ENCODE measurements at regions not wholly inside any gene's neighbourhood (a gene's known extent, or its start where the extent isn't known, plus 50 kb on each side); places are given as distances from the start of the nearest gene placed in this dataset.
"Not testable (repeated sequence)": the region's sequence is repeated elsewhere in the genome, so short reads cannot be mapped to it uniquely, and the experiment has no call there.

DNA sequence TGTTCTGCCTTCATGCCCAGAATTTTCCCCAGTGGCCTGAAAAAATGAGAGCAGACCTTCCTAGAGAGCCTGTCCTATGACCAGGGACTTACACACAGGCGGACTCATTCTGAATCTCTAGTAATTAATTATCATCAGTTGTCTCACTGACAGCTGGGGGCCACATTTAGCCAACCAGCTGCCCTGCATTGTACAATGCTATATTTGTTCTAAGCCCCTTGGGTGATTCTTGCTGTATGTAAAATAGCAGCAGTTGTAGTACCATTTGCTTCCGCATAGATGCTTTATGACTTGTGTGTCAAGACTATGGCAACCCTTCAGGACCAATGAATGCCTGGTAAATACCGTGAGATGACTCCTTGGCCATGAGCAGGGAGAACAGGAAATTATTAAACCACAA, 415.4 kb upstream of the SEMA6A start:
- DNase-seq: peak; percentile 9

DNA sequence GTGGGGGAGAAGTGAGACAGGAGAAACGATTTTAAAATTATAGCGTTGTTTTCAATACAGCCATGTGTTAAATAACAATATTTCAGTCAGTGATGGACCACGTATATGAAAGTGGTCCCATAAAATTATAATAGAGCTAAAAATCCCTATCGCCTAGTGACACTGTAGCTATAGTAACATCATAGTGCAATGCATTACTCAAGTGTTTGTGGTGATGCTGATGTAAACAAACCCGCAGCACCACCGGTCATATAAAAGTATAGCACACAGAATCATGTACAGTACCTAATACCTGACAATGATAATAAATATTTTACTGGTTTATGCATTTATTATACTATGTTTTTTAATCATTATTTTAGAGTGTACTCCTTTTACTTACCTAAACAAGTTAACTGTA, 407.4 kb upstream of the SEMA6A start:
- DNase-seq: no peak

DNA sequence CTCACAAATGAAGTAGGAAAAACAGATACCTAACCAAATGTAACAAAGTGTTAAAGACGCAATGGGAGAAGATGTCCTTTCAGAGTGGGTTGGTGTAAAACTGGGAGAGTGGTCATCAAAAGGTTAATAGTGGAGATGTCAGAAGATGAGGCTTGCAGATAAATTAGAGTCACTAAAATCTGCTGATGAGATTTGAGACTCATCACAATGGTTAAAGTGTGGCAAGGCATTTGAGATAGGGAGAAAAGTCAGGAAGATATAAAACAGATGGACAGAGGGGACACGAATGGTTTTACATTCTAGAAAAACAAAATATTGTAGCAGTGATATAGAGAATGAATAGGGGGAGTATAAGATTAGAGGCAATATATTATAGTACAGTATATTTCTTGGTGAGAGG, 406.0 kb upstream of the SEMA6A start:
- no peak for DNase-seq

DNA sequence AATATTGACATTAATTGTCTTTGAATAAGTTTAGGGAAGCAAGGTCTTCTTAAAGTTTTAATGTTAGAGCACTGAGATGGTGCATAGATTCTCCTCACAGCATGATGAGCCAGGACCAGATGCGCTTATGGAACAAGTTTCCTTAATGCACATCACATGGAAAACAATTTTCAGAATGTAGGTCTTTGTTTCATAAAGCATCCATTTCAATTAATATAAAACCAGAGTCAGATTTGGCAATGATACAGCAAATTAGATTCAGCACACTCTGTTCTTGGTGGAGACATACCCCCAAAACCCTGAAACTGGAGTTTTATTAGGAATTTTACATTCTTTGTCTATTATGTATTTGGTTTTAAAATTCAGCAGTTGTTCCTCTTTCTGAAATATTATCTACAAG, 402.1 kb upstream of the SEMA6A start:
- DNase-seq: no peak

DNA sequence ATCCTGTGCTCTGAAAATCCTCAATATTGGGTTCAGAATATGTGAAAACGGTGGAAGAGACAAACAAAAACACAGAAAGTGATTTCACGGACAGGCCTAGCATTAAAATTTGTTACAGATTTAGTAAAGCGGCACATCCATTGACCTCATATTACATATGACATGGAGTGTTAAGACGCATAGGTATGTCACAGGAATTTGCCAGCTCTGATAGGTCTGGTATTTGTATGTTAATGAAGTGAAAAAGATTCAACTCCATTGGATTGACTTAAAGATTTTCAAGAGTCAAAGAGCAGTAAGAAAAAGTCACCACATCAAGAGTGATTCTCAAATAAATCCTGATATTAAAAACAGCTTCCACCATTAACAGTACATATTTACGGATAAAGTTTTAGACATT, 396.5 kb upstream of the SEMA6A start:
- no peak for DNase-seq

DNA sequence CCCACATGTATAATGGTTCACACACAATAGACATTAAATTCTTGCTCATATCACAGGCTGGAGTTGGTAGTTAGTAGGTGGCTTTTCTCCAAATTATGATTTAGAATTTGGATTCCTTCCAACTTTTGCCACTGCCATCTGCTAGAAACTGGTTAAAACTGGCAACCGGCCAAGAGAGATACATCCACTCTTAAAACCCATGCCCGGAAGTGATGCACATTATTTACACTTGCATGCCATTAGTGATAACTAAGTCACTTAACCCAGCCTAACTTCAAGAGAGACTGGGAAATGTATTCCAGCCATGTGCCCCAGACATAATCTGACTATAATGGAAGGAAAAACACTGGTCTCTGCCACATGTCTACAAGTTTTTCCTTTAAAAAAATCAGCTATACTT, 395.7 kb upstream of the SEMA6A start:
- no peak for DNase-seq

DNA sequence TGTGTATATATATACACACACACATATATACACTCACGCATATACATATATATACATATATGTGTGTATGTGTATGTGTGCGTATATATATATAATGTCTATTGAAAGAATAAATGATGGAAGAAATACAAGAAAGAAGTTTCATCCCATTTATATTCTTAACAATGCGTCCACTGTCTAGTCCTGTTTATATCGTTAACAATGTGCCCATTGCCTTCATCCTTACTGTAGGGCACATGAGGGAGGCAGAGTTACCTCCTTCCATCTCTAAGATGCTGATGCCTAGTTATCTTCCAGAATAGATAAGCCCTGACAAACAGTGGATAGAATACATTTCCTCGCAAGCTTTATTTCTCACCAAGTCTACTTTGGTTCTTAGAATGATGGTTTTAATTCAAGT, 389.8 kb upstream of the SEMA6A start:
- no peak for DNase-seq

DNA sequence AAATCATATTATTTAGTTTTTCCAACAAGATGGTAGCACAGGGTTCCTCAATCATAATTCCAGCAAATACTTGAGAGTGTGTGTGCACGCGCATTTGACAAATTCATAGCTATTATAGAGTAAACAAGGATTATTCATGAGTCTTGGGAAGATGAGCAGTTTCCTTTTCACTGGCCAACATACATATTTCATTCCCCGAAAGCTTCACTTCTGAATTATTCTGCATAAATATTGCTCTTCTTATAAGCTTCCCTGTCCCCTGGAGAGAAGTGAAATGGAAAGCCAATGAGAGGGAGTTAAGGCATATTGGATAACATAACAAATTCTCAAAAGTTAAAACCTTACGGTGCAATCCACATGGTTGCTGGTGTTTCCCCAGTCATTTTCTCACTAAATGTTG, 386.4 kb upstream of the SEMA6A start:
- no peak for DNase-seq

DNA sequence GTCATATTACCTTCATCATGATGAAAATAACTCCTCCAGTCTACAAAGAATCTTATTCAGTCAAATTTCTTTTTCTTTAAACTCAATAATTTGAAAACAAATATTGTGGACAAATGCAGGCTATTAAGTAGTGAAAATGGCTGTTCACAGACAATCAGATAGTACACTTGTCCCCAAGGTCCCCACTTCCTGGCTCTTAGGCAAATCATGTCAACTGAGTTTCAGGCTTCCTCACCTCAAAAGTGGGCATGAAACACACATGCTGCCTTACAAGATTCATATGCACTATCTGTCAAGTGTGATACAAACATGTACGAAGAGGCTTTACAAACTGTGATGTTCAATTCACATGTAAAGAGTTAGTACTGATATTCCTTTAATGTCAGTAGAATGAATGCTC, 385.2 kb upstream of the SEMA6A start:
- DNase-seq: no peak

DNA sequence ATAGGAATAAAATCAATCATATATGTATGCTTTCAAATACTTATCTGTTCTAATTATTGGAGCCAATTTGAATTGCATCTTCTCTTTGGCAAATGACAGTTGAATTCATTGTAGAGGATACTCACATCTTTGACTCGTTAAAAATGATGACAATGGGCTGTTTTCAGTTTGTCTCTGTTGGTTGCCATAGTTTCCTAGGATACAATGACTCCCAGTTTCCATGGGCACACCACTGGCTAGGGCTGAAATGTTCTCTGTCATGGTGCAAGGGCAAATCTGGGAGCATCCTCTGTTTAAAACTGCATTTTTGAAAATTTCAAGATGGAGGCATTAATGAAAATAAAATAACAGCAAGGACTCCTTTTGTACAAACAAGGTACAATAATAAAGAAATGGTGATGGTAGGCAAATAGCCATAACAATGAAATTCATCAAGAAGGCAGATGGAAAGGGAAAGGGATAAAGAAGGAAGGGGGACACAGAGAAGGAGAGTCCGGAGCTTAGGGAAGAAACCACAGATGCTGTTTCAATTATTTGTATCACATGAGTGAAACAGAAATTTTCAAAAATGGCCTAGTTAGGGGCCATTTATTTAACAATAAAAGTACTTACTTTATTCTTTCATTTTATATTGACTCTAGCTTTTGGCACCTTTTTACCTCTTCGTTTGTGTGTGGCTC, 378.8 kb upstream of the SEMA6A start:
- DNase-seq: no peak

DNA sequence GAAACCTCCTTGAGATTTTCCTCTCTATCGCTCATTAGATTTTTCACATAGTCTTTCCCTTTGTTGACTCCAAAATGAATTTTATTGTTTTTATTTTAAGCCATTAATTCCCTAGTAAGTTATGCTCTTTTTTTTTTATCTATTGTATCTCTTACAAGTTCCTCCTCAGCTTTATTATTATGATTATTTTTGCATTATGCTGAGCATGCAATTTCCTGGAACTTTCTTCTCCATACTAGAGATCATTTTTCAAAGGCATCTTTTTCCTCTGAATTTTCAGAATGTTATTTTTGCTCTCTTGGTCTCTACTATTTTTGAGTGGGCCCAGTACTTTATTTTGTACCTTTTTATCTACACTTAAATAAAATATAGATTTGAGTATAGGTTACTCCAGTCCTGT, 376.6 kb upstream of the SEMA6A start:
- DNase-seq: no peak

DNA sequence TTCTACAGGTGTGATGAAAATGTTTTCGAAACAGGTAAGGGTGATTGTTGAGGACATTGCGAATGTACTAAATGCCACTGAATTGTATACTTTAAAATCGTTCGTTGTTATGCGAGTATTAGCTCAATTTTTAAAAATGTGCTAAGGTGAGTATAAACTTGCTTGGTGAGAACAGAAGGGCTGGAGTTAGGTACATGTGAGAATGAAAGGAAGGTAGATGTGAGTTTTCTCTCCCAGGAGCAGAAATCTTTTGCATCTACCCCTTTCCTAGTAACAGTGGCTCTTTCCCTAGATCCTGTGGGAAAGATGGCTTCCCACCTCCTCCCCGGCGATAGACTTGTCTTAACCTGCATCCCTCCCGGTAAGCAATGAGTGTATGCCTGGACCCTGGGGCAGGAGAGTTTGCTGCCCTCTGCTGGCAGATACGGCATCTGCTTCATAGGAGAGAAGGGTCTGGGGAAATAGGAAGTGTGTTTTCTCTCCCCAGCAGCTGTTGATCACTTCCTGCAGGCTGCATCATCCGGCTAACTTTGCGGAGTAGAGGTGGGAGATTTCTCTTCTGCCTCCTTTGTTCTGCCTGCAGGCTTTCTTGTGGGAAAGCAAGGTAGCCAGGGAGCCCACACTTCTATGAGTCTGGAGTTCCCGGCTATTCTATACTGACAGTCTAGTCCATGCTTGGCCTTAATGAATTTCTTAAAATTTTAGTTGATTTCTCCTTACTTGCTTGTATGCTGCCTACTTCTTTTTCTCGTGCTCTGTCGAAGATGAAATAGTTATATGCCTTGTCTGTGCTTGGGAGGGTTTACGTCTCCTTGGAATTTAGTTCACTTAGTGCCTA, 373.3 kb upstream of the SEMA6A start:
- peak; percentile 21 for DNase-seq

DNA sequence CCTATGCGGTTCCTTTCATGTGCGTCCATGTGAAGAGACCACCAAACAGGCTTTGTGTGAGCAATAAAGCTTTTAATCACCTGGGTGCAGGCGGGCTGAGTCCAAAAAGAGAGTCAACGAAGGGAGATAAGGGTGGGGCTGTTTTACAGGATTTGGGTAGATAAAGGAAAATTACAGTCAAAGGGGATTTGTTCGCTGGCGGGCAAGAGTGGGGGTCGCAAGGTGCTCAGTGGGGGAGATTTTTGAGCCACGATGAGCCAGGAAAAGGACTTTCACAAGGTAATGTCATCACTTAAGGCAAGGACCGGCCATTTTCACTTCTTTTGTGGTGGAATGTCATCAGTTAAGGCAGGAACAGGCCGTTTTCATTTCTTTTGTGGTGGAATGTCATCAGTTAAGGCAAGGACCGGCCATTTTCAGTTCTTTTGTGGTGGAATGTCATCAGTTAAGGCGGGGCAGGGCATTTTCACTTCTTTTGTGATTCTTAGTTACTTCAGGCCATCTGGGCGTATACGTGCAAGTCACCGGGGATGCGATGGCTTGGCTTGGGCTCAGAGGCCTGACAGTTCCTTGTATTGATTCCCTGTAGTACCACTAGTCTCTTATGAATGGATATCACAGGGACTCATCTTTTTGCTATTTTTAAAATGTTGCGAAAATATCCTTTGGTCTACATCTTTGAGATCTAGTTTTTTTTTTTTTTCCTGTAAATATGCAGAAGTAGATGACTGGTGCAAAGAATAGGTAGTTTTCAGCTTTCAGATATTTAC, 371.2 kb upstream of the SEMA6A start:
- DNase-seq: not testable (repeated sequence)

DNA sequence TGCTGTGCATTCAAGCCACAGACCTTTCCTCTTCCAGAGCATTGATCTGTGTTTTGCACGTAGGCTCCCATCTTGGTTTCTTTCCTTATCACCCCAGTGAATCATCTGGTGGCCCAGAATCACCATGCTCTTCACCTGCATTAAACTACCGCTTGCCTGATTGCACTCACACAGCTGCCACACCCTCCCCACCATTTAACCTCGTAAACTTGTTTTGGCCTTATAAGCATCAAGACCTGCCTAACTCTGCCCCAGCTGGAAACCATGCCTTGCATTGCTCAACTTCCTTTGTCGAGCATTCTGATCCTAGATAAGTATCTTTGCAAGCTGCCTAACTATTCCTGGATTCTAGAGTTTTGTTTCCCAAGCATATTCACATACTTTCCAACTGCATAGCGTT, 369.6 kb upstream of the SEMA6A start:
- DNase-seq: no peak

DNA sequence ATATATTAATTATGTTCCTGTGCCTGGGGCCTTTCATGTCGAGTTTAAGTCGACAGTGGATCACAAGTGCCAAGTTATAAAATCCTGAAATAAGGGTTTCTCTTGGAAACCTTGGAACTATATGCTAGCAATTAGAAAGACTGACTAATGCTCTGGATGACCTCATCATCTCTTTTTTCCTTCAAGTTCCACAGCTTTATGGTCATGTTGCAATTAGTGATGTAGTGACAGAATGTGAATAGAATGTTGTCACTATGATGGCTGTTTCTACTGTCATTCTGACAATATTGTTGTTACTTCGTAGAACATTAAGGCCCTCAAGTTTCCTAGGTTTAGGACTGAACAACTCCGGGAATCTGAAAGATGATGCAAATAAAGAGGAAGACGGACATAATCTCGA, 368.0 kb upstream of the SEMA6A start:
- no peak for DNase-seq

DNA sequence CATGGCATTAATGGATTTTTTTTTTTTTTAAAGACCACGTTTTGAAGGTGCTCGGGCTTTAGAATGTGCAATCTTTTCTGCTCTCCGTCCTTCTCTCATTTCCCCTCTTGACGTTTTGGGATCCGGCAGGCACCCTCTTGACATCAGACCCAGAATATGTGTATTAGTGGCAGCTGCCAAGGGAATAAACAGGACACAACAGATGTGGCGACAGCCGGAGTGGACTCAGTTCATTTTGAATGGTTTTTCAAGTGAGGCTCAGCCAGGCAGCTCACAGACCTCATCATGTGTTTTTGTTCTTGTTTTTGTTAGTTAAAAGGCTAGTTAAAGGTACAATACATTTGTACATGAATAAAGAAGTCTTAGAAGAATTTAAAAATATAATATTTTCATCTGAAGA, 365.0 kb upstream of the SEMA6A start:
- DNase-seq: no peak

DNA sequence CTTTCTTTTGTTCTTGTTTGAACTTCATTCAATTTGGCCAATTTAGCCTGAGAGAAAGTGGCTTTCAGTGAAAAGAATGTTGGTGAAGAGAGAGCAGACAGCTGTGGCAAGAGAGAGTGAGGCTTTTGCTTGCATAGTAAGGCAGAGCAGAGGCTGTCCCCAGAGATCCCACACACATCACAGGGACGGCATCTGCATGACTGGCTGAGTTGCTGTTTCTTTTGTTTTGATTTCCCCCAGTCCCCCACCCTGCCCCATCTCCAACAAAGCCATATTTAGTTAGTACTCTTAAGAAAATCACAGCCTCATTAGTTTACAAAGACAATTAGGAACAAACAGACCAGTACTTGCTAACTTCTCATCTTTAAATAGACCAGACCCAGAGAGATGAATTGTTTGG, 363.9 kb upstream of the SEMA6A start:
- no peak for DNase-seq

DNA sequence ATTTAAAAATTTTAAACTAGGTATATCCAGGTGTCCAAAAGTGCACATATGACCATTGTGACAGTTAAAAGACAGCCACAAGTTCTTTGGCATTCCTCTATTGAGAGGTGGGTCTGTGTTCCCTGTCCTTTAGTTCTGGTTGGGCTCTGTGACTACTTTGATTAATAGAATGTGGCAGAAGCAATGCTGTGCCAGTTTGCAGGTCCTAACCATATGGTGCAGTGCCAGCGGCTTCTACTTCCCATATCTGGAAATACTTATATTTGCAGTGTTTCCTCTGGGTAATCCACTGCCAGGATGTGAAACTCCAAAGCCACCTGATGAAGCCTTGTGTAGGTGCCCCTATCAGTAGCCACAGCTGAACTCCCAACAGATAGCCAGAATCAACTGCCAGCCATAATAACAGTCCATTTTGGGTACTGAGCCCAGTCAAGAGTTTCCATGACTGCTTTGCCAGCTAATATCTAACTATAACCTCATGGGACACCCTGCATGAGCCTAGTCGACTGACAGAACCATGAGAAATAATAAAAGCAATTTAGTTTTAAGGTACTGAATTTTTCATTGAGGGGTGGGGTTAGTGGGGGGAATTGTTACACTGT, 361.0 kb upstream of the SEMA6A start:
- no peak for DNase-seq

DNA sequence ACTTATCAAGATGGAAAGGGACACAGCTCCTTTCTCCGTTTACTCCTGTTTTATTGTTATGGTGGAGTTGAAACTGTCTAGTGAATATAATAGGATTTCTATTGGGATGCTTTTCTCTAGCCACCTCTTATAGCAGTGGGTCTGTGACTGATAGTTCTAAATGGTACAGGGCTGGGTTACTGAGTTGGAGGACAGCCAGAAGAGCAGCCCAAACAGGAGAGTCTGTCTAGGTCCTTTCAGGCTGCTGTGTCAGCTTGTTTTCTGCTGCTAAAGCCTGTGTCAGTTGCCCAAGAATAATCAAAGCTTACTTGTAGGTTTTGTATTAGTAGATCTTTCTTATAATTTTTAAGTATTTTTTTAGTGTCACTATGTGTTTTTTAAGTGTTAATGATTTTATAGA, 356.0 kb upstream of the SEMA6A start:
- no peak for DNase-seq

DNA sequence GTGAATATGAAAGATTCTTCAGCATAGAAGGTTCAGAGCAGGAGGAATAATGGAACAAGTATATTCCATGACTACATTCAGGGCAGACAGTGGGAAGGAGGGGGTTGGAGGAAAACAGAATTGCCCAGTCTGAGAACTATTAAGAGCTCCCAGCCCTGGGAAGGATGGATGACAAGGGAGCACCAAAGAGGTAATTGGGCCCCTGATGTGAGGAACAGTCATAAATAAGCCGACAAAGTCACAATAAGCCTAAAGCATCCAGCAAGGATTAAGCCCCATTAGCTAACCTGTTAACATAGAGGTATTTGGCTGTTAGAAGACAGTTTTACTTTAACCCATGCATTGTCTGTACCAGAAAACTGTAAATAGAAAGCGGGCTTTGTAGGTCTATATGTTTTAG, 348.7 kb upstream of the SEMA6A start:
- no peak for DNase-seq

DNA sequence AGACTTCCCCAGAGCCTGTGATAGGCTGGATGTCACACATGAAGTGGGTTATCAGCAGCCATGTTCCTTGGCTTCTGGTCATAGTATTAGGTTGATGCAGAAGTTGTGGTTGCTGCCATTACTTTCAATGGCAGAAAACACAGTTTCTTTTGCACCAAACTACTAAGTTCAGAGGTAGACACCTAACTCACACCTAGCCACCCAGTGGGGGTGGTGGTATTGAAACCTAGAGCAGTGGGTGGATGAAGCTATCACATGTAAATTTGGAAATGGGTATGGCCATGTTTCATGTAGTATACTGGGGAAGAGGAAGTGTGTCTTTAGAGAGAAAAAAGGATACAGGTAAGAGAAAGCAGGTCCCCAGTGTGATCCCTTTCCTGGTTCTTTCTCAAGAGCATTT, 347.9 kb upstream of the SEMA6A start:
- DNase-seq: no peak

DNA sequence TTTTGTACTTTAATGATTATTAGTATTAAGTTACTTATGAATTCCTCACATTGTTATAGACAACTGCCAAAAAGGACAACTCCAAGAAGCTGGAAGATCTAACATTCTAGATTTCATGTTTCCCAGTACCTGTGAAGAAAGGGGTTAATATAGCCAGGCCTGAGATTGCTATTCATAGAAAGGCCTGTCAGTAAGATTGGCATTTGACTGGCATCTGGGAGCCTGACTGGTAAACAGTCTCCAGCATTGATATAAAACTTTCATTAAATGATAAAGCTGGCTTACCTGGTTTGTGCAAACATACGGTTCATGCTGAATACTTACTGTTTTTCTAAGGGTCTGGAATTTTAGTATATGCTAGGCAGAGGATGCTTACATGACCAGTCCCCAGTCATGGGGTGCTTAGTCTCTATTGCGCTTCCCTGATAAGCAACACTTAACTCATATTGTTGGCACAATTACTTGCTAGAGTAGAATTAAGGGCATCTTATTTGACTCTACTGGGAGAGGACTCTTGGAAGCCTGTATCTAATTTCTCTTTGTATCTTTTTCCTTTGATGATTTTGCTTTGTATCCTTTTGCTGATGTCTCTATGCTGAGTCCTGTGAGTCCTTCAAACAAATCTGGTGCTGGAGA, 340.4 kb upstream of the SEMA6A start:
- no peak for DNase-seq

DNA sequence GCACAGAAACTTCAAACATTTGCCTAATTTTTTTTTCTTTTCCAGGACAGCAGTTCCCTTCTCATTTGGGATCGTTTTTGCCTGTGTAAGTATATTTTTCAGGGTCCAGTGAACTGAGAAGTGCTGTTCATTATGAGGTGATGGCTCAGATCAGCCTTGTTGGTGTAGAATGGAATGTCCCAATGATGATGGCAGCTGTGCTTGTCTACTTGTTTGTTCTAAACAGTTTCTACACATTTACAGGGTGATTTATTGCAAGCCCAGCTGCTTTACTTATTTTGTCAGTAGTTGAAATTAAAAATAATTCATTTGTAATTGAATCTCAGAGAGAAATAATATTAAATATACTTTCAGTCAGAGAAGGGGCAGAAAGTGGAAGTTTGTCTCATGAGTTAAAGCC, 337.6 kb upstream of the SEMA6A start:
- DNase-seq: no peak
